ENCODE measurements at regions not wholly inside any gene's neighbourhood (a gene's known extent, or its start where the extent isn't known, plus 50 kb on each side); places are given as distances from the start of the nearest gene placed in this dataset.

GRCh38 chr15:93189561-93189960 is 100.5 kb upstream of the RGMA start:
- H3K4me1 ChIP-seq, result no peaks in the 10 kb centered on the region
- ATAC-seq, result peak in 1 of 8 donors; percentile 41
- H3K27ac ChIP-seq, result no peak overlapping the region
- no peaks in the 10 kb centered on the region for H3K9me3 ChIP-seq
- 30 to 44% methylated on average over 9 of the region's 9 CpGs for WGBS, 2 donors
- H3K4me3 ChIP-seq, result no peak overlapping the region
- peaks cover 0 to 8% (median 0%) of the 10 kb centered on the region in 7 donors for H3K27me3 ChIP-seq
- no peak for TF ChIP-seq CTCF (IDR thresholded peaks at IDR 0.05)
- H3K36me3 ChIP-seq, result no peaks in the 10 kb centered on the region
- intact Hi-C loops (cut with DNase I), result no loop called here
- no peak for DNase-seq

- Histone ChIP-seq H3K4me3 (no peak overlapping the region), H3K27ac (no peak overlapping the region), H3K9me3 (no peaks in the 10 kb centered on the region), H3K36me3 (no peaks in the 10 kb centered on the region), H3K27me3 (peaks cover 0 to 8% (median 0%) of the 10 kb centered on the region in 7 donors), H3K4me1 (no peaks in the 10 kb centered on the region)
- DNase-seq (no peak), ATAC-seq (no peak)
- intact Hi-C loops (cut with DNase I), result no loop called here
- no peak for TF ChIP-seq CTCF (IDR thresholded peaks at IDR 0.05)
- 83 to 86% methylated on average over 3 of the region's 3 CpGs for WGBS, 2 donors
These were observed 99.2 kb upstream of the RGMA start for GRCh38 chr15:93188236-93188635.

GRCh38 chr15:93185796-93186195 is 96.8 kb upstream of the RGMA start:
- 73 to 79% methylated on average over 3 of the region's 3 CpGs for WGBS, 2 donors

GRCh38 chr15:93182703-93183205 is 93.7 kb upstream of the RGMA start:
- 74 to 81% methylated on average over 8 of the region's 8 CpGs for WGBS, 2 donors
- Histone ChIP-seq H3K36me3 (no peaks in the 10 kb centered on the region), H3K4me1 (peaks cover 0 to 11% (median 4%) of the 10 kb centered on the region in 9 donors), H3K9me3 (no peaks in the 10 kb centered on the region), H3K4me3 (no peak overlapping the region), H3K27ac (no peak overlapping the region), H3K27me3 (no peaks in the 10 kb centered on the region)
- TF ChIP-seq CTCF (IDR thresholded peaks at IDR 0.05), result no peak
- DNase-seq (no peak), ATAC-seq (peak in 2 of 8 donors; percentile 7 to 28)
- intact Hi-C loops (cut with DNase I), result no loop called here

More at GRCh38 chr15:93185796-93186195, 96.8 kb upstream of the RGMA start:
- Histone ChIP-seq H3K4me3 (no peak overlapping the region), H3K27ac (no peak overlapping the region), H3K36me3 (no peaks in the 10 kb centered on the region), H3K27me3 (peaks cover 0 to 8% (median 0%) of the 10 kb centered on the region in 7 donors), H3K9me3 (no peaks in the 10 kb centered on the region), H3K4me1 (no peaks in the 10 kb centered on the region)
- DNase-seq (no peak), ATAC-seq (no peak)
- no peak for TF ChIP-seq CTCF (IDR thresholded peaks at IDR 0.05)
- intact Hi-C loops (cut with DNase I), result no loop called here

All from heart right ventricle (tissue), 16 donors.